GM12874 (cell line): ENCODE measurements at regions not wholly inside any gene's neighbourhood (a gene's known extent, or its start where the extent isn't known, plus 50 kb on each side); places are given as distances from the start of the nearest gene placed in this dataset.

Source experiments
- CTCF ChIP-seq: IDR thresholded peaks from 2 replicates; pipeline ENCODE4 v1.5.1; 2011; ENCODE audit warnings: low read depth, mild to moderate bottlenecking, control low read depth, low read length, moderate library complexity; ENCODE audit not compliant: insufficient read depth

- TF ChIP-seq CTCF, result peak; percentile 75
Observed at GRCh38 chr15:46312133-46312740, 677.4 kb downstream of the SQOR start.

DNA sequence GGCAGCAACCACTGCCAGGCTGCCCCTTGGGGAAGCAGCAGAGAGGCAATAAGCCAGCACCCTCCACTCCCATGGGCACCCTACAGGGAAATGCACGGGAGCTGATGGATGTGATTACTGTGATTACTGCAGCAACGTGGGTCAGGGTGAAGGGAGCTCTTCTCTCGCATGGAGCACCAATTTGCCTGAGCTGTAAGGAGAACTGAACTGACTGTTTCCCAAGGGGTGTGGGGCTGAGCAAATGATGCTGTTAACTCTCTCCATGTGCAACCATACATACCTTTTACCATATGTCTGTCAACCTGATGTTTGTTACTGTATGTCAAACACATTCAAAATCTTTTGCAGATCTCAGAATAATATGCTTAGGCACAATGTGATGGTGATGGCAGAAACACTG lies 680.6 kb downstream of the SQOR start:
- TF ChIP-seq CTCF, result no peak

DNA sequence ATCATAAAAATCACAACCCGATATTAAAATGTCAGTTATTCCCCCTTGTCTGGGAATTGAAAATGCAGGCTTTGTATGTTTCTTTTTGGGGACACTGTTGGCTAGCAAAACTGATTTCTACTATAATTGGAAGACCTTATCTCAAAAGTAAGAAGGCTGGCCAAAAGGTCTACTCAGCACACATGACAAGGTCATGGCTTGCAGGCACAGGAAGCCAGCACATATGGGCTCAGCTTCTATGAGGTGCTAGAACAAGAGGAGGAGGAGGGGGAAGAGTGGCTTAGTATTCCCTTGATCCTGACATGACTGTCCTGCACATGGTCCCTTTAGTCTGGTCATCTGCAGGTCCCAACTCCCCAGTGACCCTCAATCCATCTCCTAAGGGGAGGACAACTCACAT lies 681.2 kb downstream of the SQOR start:
- no peak for TF ChIP-seq CTCF

DNA sequence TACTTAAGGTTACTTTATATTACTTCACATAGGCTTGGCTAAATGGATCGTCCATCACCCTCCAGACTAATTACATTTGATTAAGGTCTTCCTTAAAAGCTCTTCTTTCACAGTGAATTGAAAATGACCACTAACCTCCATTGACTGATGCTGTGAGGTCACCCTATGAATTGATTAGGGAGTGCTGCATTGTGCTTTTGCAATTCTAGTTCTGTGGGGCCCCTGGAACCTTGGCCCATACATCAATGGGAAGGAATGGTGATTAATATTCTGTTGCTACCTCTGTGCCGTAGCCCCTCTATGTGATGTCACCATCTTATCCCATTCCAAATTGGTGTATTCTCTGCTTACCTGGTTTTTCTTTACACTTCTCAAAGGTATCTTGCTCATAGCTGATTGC lies 682.2 kb downstream of the SQOR start:
- TF ChIP-seq CTCF, result no peak

DNA sequence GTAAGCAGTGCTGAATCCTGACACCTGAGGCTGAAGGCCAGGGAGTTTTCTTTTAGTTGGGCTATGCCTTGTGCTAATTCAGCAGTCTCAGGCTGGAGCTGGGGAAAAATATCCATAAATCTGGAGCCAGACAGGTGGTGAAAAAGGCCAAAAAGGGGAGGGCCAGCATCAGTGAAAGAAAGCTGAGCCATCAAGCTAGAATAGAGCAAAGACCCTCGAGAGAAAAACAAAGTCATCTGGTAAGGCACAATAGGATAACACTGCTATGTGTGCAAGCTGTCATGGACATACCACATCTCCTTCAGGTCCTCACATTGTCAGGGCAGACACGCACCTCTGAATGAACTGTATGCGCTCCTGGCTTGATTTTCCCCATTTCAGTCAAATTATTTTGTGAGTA lies 687.9 kb downstream of the SQOR start:
- TF ChIP-seq CTCF, result no peak

- TF ChIP-seq CTCF, result no peak
Observed at GRCh38 chr15:46326173-46326572, 691.3 kb downstream of the SQOR start.

- TF ChIP-seq CTCF, result no peak
Observed at GRCh38 chr15:46328821-46329220, 694.0 kb downstream of the SQOR start.
